BLaER1 (cell line): ENCODE measurements at regions not wholly inside any gene's neighbourhood (a gene's known extent, or its start where the extent isn't known, plus 50 kb on each side); places are given as distances from the start of the nearest gene placed in this dataset.

ENCODE experiments used
- H3K27ac ChIP-seq: shearing (Covaris generic); formaldehyde crosslinking; 2 replicates; pipeline ENCODE4 v1.8.1; 2022
- H3K27me3 ChIP-seq: shearing (Covaris generic); formaldehyde crosslinking; 2 replicates; pipeline ENCODE4 v1.8.1; 2022
- H3K36me3 ChIP-seq: shearing (Covaris generic); formaldehyde crosslinking; 2 replicates; pipeline ENCODE4 v1.8.1; 2022
- H3K4me1 ChIP-seq: shearing (Covaris generic); formaldehyde crosslinking; 2 replicates; pipeline ENCODE4 v1.8.1; 2022
- H3K4me2 ChIP-seq: shearing (Covaris generic); formaldehyde crosslinking; 2 replicates; pipeline ENCODE4 v1.8.1; 2022
- H3K4me3 ChIP-seq: shearing (Covaris generic); formaldehyde crosslinking; 2 replicates; pipeline ENCODE4 v1.8.1; 2022
- H3K9ac ChIP-seq: shearing (Covaris generic); formaldehyde crosslinking; 2 replicates; pipeline ENCODE4 v1.8.1; 2022
- H3K9me3 ChIP-seq: shearing (Covaris generic); formaldehyde crosslinking; 2 replicates; pipeline ENCODE4 v1.8.1; 2022
- H4K20me1 ChIP-seq: shearing (Covaris generic); formaldehyde crosslinking; 2 replicates; pipeline ENCODE4 v1.8.1; 2022
- Cebpa-rat ChIP-seq: shearing (Covaris generic); IDR thresholded peaks from 2 replicates; pipeline ENCODE4 v1.8.1; 2022

GRCh38 chr18:78678318-78678695 lies 301.3 kb upstream of the SALL3 start:
- H3K4me1 ChIP-seq = 0 out of 2 replicates have a peak, but pooled peaks cover 5% of the 10 kb centered on the region
- H3K9ac ChIP-seq = no peak overlapping the region
- H3K36me3 ChIP-seq = no peaks in the 10 kb centered on the region
- TF ChIP-seq Cebpa-rat = no peak
- no peaks in the 10 kb centered on the region for H4K20me1 ChIP-seq
- no peak overlapping the region for H3K4me3 ChIP-seq
- H3K27me3 ChIP-seq = no peaks in the 10 kb centered on the region
- no peak overlapping the region for H3K4me2 ChIP-seq
- no peaks in the 10 kb centered on the region for H3K9me3 ChIP-seq
- no peak overlapping the region for H3K27ac ChIP-seq

- H3K4me3 ChIP-seq = no peak overlapping the region
- no peak overlapping the region for H3K4me2 ChIP-seq
- H3K27me3 ChIP-seq = no peaks in the 10 kb centered on the region
- no peaks in the 10 kb centered on the region for H3K9me3 ChIP-seq
- H3K27ac ChIP-seq = no peak overlapping the region
- no peak overlapping the region for H3K9ac ChIP-seq
- no peaks in the 10 kb centered on the region for H4K20me1 ChIP-seq
- no peaks in the 10 kb centered on the region for H3K36me3 ChIP-seq
- no peak for TF ChIP-seq Cebpa-rat
- 0 out of 2 replicates have a peak, but pooled peaks cover 5% of the 10 kb centered on the region for H3K4me1 ChIP-seq
Measured at GRCh38 chr18:78679031-78679430, 300.6 kb upstream of the SALL3 start.

GRCh38 chr18:78679613-78680260 lies 299.9 kb upstream of the SALL3 start:
- no peak for TF ChIP-seq Cebpa-rat
- Histone ChIP-seq H3K4me3 (no peak overlapping the region), H3K36me3 (no peaks in the 10 kb centered on the region), H3K27ac (no peak overlapping the region), H3K4me1 (0 out of 2 replicates have a peak, but pooled peaks cover 5% of the 10 kb centered on the region), H3K9ac (no peak overlapping the region), H3K4me2 (no peak overlapping the region), H3K9me3 (no peaks in the 10 kb centered on the region), H3K27me3 (no peaks in the 10 kb centered on the region), H4K20me1 (no peaks in the 10 kb centered on the region)

- Histone ChIP-seq H3K4me2 (no peak overlapping the region), H3K4me3 (no peak overlapping the region), H3K9me3 (no peaks in the 10 kb centered on the region), H3K27me3 (no peaks in the 10 kb centered on the region), H3K4me1 (0 out of 2 replicates have a peak, but pooled peaks cover 5% of the 10 kb centered on the region), H3K36me3 (no peaks in the 10 kb centered on the region), H3K9ac (no peak overlapping the region), H3K27ac (no peak overlapping the region), H4K20me1 (no peaks in the 10 kb centered on the region)
- no peak for TF ChIP-seq Cebpa-rat
Measured at GRCh38 chr18:78681396-78681795, 298.2 kb upstream of the SALL3 start.

- Histone ChIP-seq H3K27me3 (no peaks in the 10 kb centered on the region), H3K36me3 (no peaks in the 10 kb centered on the region), H3K9me3 (no peaks in the 10 kb centered on the region), H3K9ac (no peak overlapping the region), H4K20me1 (no peaks in the 10 kb centered on the region), H3K4me1 (0 out of 2 replicates have a peak, but pooled peaks cover 5% of the 10 kb centered on the region), H3K4me3 (no peak overlapping the region), H3K27ac (no peak overlapping the region), H3K4me2 (no peak overlapping the region)
- no peak for TF ChIP-seq Cebpa-rat
Measured at GRCh38 chr18:78681934-78682333, 297.7 kb upstream of the SALL3 start.

GRCh38 chr18:78682716-78683115 lies 296.9 kb upstream of the SALL3 start:
- Histone ChIP-seq H3K27me3 (no peaks in the 10 kb centered on the region), H3K9ac (no peak overlapping the region), H3K4me2 (no peak overlapping the region), H3K27ac (no peak overlapping the region), H3K4me3 (no peak overlapping the region), H3K4me1 (0 out of 2 replicates have a peak, but pooled peaks cover 5% of the 10 kb centered on the region), H4K20me1 (no peaks in the 10 kb centered on the region), H3K9me3 (no peaks in the 10 kb centered on the region), H3K36me3 (no peaks in the 10 kb centered on the region)
- no peak for TF ChIP-seq Cebpa-rat

- Histone ChIP-seq H3K27ac (no peak overlapping the region), H3K9me3 (no peaks in the 10 kb centered on the region), H3K36me3 (no peaks in the 10 kb centered on the region), H4K20me1 (no peaks in the 10 kb centered on the region), H3K27me3 (no peaks in the 10 kb centered on the region), H3K4me1 (0 out of 2 replicates have a peak, but pooled peaks cover 1% of the 10 kb centered on the region), H3K4me2 (no peak overlapping the region), H3K4me3 (no peak overlapping the region), H3K9ac (no peak overlapping the region)
- TF ChIP-seq Cebpa-rat = no peak
Measured at GRCh38 chr18:78683191-78684010, 296.2 kb upstream of the SALL3 start.

GRCh38 chr18:78685250-78685979 lies 294.2 kb upstream of the SALL3 start:
- Histone ChIP-seq H4K20me1 (no peaks in the 10 kb centered on the region), H3K4me2 (no peak overlapping the region), H3K4me1 (no peaks in the 10 kb centered on the region), H3K4me3 (no peak overlapping the region), H3K9ac (no peak overlapping the region), H3K36me3 (no peaks in the 10 kb centered on the region), H3K27ac (no peak overlapping the region), H3K27me3 (no peaks in the 10 kb centered on the region), H3K9me3 (no peaks in the 10 kb centered on the region)
- no peak for TF ChIP-seq Cebpa-rat

- H3K27ac ChIP-seq = no peak overlapping the region
- no peak for TF ChIP-seq Cebpa-rat
- no peaks in the 10 kb centered on the region for H3K4me1 ChIP-seq
- H4K20me1 ChIP-seq = no peaks in the 10 kb centered on the region
- H3K9me3 ChIP-seq = no peaks in the 10 kb centered on the region
- H3K9ac ChIP-seq = no peak overlapping the region
- H3K4me3 ChIP-seq = no peak overlapping the region
- no peak overlapping the region for H3K4me2 ChIP-seq
- H3K36me3 ChIP-seq = no peaks in the 10 kb centered on the region
- no peaks in the 10 kb centered on the region for H3K27me3 ChIP-seq
Measured at GRCh38 chr18:78685980-78686530, 293.6 kb upstream of the SALL3 start.
